ENCODE measurements at regions not wholly inside any gene's neighbourhood (a gene's known extent, or its start where the extent isn't known, plus 50 kb on each side); places are given as distances from the start of the nearest gene placed in this dataset.

- ChIA-PET CTCF (no interaction called here), POLR2A (no interaction called here)
- Mint-ChIP-seq H3K27me3 (ENCODE audit: low read depth) (no peaks in the 10 kb centered on the region), H3K4me3 (no peak overlapping the region), H3K27ac (no peak overlapping the region), H3K9me3 (no peaks in the 10 kb centered on the region), H3K4me1 (no peaks in the 10 kb centered on the region; the same call in 1 of the 2 replicates), H3K36me3 (no peaks in the 10 kb centered on the region)
- no peak for TF ChIP-seq NR3C1 (CRISPR knock-in tag; conservative IDR thresholded peaks at IDR 0.05; ENCODE audit: low read depth)
- TF ChIP-seq ZNF232 (CRISPR knock-in tag; IDR thresholded peaks at IDR 0.05), result no peak
- no peak for TF ChIP-seq SOX15 (CRISPR knock-in tag; IDR thresholded peaks at IDR 0.05)
- TF ChIP-seq E2F1 (CRISPR knock-in tag; IDR thresholded peaks at IDR 0.05), result no peak
- no peak for TF ChIP-seq ATF2 (CRISPR knock-in tag; IDR thresholded peaks at IDR 0.05; ENCODE audit: borderline replicate concordance, low read depth)
- TF ChIP-seq TEAD1 (CRISPR knock-in tag; IDR thresholded peaks at IDR 0.05), result no peak
- no peak for TF ChIP-seq GABPB1 (CRISPR knock-in tag; IDR thresholded peaks at IDR 0.05)
- TF ChIP-seq, protein P1, sequence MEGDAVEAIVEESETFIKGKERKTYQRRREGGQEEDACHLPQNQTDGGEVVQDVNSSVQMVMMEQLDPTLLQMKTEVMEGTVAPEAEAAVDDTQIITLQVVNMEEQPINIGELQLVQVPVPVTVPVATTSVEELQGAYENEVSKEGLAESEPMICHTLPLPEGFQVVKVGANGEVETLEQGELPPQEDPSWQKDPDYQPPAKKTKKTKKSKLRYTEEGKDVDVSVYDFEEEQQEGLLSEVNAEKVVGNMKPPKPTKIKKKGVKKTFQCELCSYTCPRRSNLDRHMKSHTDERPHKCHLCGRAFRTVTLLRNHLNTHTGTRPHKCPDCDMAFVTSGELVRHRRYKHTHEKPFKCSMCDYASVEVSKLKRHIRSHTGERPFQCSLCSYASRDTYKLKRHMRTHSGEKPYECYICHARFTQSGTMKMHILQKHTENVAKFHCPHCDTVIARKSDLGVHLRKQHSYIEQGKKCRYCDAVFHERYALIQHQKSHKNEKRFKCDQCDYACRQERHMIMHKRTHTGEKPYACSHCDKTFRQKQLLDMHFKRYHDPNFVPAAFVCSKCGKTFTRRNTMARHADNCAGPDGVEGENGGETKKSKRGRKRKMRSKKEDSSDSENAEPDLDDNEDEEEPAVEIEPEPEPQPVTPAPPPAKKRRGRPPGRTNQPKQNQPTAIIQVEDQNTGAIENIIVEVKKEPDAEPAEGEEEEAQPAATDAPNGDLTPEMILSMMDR (IDR thresholded peaks at IDR 0.05), result no peak
- no peak for TF ChIP-seq JAZF1 (CRISPR knock-in tag; IDR thresholded peaks at IDR 0.05)
- no peak for TF ChIP-seq ZNF219 (CRISPR knock-in tag; IDR thresholded peaks at IDR 0.05; ENCODE audit: borderline replicate concordance)
- TF ChIP-seq NR1H2 (CRISPR knock-in tag; IDR thresholded peaks at IDR 0.05), result no peak
- TF ChIP-seq FOXP4 (CRISPR knock-in tag; IDR thresholded peaks at IDR 0.05), result no peak
- TF ChIP-seq FOXP1 (CRISPR knock-in tag; IDR thresholded peaks at IDR 0.05; ENCODE audit: borderline replicate concordance), result no peak
- no peak for TF ChIP-seq KAT7 (CRISPR knock-in tag; IDR thresholded peaks at IDR 0.05; ENCODE audit: borderline replicate concordance)
- TF ChIP-seq, protein P2, sequence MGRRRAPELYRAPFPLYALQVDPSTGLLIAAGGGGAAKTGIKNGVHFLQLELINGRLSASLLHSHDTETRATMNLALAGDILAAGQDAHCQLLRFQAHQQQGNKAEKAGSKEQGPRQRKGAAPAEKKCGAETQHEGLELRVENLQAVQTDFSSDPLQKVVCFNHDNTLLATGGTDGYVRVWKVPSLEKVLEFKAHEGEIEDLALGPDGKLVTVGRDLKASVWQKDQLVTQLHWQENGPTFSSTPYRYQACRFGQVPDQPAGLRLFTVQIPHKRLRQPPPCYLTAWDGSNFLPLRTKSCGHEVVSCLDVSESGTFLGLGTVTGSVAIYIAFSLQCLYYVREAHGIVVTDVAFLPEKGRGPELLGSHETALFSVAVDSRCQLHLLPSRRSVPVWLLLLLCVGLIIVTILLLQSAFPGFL (CRISPR knock-in tag; IDR thresholded peaks at IDR 0.05; ENCODE audit: borderline replicate concordance), result no peak
- TF ChIP-seq, protein P3, sequence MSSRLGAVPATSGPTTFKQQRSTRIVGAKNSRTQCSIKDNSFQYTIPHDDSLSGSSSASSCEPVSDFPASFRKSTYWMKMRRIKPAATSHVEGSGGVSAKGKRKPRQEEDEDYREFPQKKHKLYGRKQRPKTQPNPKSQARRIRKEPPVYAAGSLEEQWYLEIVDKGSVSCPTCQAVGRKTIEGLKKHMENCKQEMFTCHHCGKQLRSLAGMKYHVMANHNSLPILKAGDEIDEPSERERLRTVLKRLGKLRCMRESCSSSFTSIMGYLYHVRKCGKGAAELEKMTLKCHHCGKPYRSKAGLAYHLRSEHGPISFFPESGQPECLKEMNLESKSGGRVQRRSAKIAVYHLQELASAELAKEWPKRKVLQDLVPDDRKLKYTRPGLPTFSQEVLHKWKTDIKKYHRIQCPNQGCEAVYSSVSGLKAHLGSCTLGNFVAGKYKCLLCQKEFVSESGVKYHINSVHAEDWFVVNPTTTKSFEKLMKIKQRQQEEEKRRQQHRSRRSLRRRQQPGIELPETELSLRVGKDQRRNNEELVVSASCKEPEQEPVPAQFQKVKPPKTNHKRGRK (CRISPR knock-in tag; IDR thresholded peaks at IDR 0.05; ENCODE audit: borderline replicate concordance), result no peak
- ATAC-seq (no peak), DNase-seq (ENCODE audit: low spot score) (no peak)
Measured at GRCh38 chr2:155022531-155022930, 324.0 kb downstream of the KCNJ3 start.

DNA sequence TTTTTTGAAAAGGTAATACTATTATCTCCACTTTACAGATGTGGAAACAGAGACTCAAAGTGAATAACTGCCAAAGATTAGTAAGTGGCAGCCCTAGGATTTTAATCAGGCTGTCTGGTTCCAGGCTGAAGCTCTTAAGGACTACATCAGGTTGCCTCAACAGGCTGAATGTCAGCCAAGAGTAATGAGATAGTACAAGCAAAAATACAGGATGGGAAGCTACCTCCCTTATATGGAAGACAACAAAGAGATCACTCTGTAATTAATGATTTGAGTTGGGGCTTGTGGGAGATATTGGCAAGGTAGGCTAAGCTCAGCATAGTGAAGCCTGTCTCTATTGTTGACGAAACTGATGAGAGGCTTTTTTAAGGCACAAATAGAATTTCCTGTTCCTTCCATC lies 323.1 kb downstream of the KCNJ3 start:
- no peaks in the 10 kb centered on the region; the same call in 1 of the 2 replicates for H3K4me1 Mint-ChIP-seq
- TF ChIP-seq ZBTB43 (CRISPR knock-in tag; IDR thresholded peaks at IDR 0.05) (no peak), ATF2 (CRISPR knock-in tag; IDR thresholded peaks at IDR 0.05; ENCODE audit: borderline replicate concordance, low read depth) (no peak), GABPB1 (CRISPR knock-in tag; IDR thresholded peaks at IDR 0.05) (no peak), ATF1 (CRISPR knock-in tag; IDR thresholded peaks at IDR 0.05) (no peak), SMAD4 (CRISPR knock-in tag; IDR thresholded peaks at IDR 0.05) (no peak), SOX15 (CRISPR knock-in tag; IDR thresholded peaks at IDR 0.05) (no peak), ZNF671 (CRISPR knock-in tag; IDR thresholded peaks at IDR 0.05) (no peak), MXD4 (CRISPR knock-in tag; IDR thresholded peaks at IDR 0.05; ENCODE audit: borderline replicate concordance) (no peak)
- TF ChIP-seq, protein P3 (CRISPR knock-in tag; IDR thresholded peaks at IDR 0.05; ENCODE audit: borderline replicate concordance), result no peak

More for the DNA sequence above, 323.1 kb downstream of the KCNJ3 start:
- Mint-ChIP-seq H3K4me3 (no peak overlapping the region), H3K36me3 (no peaks in the 10 kb centered on the region), H3K27me3 (ENCODE audit: low read depth) (no peaks in the 10 kb centered on the region), H3K27ac (0 out of 2 replicates have a peak overlapping the region, but pooled peaks have one; percentile 9), H3K9me3 (no peaks in the 10 kb centered on the region)
- no peak for DNase-seq (ENCODE audit: low spot score)
- POLR2A ChIA-PET, result interaction anchor here (0.5 kb wide), 1 partner anchor 1463 kb away, joined by 4 read pairs; no protein-coding TSS in a partner anchor
- ATAC-seq, result 0 out of 2 replicates have a peak, but pooled peaks have one; percentile 24
- CTCF ChIA-PET, result no interaction called here
